Forelimb muscle (tissue), 1 donor: ENCODE measurements at regions not wholly inside any gene's neighbourhood (a gene's known extent, or its start where the extent isn't known, plus 50 kb on each side); places are given as distances from the start of the nearest gene placed in this dataset.
"Not testable (repeated sequence)": the region's sequence is repeated elsewhere in the genome, so short reads cannot be mapped to it uniquely, and the experiment has no call there.

Source experiments
- DNase-seq: peaks from one replicate; pipeline ENCODE4 v3.0.0-alpha.2; 2013; ENCODE audit warnings: low read depth

DNA sequence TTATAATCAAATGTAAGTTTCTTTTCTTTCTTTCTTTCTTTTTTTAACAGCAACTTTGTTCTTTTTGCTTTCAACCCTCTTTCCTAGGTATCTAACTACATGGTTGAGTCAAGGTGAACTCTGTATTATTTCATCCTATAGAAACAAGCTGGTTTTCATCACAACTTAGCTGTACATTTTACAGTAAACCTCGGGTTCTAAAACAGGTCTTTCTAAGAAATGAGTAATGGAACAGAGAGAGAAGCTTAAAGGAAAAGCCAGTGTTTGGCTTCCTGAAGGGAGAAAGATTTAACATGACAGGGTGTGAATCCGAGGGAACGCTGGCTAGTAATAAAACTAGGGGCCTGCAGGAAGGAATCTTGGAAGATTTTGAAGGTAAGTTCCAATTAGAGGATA lies 143.4 kb upstream of the ITGB1 start:
- no peak for DNase-seq

DNA sequence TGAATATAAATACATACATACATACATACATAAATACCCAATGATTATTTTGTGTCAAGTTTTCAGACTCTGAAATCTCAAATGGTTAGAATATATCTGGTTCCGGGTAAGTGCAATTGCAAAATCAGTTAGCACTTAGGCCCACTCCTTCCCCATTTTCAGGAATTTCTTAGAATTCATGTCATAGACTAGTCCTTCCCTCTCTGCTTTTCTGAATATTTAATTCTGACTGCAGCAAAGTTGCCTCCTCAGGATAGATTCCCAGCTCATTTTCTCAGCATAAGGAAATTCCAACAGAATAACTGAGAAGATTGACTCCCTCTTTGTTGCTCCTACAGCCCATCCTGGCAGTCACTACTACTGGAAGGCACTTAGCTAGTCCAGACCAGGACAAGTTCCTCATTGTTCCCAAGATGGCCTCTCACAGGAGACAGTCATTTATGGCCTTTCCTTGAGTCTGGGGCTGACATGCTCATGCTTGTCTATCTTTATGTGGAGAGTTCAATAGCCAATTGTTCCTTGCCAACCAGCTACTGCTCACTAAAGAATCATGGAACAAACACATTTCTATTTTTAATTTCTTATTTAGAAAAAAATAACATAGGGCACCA lies 142.9 kb upstream of the ITGB1 start:
- no peak for DNase-seq

DNA sequence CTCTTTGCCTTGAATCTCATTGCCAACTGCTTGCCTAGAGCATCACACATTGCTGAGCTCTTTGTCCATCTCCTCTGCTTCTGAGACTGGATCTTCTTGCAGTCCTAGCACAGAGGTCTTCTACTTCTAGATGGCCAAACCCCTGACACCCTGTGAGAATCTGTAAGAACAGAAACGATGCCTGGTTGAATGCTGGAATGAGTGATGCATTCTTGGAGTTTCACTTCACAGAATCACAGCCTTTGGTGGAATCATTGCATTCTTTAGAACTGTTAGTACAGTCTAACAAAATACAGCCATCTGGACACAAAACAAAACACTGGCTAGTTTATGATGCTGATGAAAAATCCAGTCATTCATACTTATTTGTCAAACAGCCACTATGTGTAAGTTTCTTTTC lies 141.7 kb upstream of the ITGB1 start:
- DNase-seq = no peak

DNA sequence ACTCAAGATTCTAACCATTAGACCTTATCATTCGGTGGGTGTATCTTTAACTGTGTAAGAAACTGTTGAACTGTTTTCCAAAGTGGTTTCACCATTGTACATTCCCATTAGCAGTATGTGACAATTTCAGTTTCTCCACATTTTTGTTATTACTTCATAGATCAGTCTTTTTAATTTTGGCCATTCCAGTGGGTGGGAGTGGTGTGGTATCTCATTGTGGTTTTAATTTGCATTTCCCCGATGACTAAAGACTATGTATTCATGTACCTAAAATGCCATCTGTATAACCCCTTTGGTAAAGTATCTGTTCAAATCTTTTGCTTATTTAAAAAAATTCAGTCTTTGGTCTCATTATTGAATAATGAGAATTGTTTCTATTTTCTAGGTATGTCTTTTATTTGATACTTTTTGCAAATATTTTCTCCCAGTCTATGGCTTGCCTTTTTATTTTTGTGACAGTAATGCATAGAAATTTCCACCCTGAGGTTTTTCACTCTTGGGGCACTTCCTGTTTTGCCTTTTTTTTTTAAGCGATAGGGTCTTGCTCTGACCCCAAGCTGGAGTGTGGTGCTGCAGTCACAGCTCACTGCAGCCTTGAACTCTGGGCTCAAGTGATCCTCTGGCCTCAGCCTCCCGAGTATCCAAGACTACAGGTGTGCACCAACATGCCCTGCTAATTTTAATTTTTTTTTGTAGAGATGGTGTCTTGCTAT lies 141.1 kb upstream of the ITGB1 start:
- DNase-seq = no peak

DNA sequence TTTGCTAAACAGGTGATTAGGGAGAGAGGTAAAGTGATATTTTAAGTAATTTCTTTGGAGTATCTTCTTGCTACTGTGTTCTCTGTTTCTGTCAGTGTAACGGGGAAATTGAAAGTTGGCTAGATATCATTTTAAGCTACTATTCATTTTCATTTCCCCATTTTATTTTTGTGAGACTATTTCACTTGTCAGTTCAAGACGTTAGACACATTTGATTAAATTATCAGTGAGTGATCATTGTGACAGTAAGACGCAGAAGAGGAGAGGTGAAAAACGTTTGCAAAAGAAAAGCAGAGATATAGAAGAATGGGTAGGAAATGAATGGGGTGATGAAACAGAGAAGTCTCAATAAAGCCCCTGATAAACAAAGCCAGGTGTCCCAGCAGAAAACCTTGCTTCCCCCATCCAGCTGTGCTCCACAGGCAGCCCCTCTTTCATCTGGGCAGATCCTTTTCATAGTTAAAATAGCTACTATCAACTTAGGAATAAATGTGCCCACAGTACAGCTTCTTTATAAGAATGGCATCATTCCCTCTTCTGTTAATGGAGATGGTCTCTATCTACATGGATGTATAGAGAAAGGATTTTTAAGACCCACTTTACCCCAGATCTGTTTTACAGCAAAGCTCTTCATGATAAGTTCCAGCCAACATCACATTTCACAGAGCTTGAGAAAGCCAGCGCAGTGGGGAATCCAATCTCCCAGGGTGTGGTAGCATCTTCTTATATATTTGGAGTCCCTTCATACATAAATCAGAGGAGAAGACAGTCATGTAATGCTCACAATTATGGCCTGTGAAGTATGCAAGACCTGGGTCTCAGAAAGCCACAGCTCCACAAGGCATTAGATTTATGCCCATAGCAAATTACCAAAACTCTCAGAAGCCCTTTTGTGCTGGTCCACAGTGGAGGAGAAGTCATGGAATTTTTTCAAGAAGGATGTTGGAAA lies 138.1 kb upstream of the ITGB1 start:
- DNase-seq = no peak

DNA sequence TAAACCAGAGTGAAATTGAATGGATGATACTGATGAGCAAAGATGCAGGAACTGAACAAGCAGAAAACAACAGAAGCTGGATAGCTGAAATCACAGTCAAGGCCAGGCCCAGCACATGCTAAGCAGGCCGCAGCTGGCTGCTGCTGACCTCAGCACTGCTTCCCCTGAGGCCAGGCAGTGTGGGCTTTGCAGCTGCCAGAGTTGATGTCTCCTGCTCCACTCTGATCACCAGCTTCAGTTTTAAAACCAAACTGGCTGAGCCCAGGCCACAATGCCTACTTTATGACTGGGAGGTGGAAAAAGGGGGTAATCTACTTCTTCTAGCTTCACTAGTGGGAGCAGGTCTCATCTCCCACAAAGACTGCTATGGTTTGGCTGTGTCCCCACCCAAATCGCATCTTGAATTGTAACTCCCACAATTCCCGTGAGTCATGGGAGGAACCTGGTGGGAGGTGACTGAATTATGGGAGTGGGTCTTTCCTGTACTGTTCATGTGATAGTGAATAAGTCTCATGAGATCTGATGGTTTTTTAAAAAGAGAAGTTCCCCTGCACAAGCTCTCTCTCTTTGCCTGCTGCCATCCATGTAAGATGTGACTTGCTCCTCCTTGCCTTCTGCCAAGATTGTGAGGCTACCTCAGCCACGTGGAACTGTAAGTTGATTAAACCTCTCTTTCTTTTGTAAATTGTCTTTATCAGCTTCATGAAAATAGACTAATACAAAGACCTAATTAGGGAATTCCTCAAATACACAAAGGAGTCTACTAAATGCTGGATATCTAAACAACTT lies 136.4 kb upstream of the ITGB1 start:
- no peak for DNase-seq

DNA sequence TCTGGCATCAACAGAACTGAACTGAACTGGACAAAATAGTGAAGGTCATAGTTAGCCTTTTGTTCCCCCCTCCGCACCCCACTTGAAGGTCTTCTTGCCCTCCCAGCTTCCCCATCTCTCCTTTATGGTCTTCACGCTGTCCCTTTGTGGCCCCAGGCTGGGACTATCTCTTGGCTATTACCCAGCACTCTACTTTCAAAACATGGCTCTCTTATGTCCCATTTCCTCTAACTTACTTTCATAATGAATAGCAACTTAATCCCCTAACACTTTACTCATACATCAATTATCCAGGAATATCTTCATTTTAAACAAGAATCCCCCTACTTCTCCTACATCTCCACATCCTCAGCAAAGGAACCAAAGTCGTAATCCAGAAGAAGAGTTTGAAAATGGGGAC lies 135.3 kb upstream of the ITGB1 start:
- DNase-seq = no peak

DNA sequence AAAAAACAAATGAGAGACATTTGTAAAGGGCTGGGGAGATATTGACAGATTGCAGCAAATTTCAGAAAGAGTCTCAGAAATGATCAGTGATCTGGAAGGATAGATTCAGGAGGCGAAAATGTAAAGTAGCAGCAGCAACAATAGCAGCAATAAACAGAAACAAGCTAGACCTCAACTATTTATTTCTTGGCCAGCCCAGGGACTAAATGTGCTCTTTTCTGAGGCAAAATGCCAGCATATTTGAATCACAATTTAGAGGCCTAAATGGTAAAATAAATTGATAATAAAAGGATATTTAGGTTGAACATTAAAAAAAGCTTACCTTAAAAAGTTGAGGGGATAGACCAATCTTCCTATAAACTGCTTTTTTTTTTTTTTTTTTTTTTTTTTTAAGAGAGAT lies 134.6 kb upstream of the ITGB1 start:
- no peak for DNase-seq

DNA sequence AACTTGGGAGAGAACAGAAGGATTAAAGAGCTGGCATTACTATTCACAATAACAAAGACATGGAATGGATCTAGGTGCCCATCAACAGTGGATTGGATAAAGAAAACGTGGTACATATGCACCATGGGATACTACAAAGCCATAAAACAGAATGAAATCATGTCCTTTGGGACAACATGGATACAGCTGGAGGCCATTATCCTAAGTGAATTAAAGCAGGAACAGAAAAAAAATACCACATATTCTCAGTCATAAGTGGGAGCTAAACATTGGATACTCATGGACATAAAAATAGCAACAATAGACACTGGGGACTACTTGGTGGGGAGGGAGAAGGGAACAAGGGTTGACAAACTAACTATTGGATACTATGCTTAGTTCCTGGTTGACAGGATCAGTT lies 133.2 kb upstream of the ITGB1 start:
- DNase-seq = no peak

DNA sequence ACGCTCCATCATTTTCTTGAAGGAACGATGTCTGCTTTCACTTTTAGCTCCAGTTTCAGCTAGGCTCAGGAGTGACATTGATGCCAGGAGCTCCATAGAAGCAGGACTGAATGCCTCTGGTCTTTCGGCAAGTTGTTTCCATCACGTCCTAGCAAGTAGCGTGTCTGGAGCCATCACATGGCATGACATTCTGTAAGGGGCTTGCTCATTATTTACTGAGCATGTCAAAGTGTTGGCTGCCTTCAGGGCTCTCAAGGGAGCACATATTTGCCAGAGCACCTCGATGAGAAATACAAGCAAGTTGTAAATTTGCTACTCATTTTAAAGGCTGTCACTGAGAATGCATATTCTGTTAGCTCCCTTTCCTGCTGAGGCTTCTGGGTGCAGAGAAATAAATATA lies 131.0 kb upstream of the ITGB1 start:
- no peak for DNase-seq

DNA sequence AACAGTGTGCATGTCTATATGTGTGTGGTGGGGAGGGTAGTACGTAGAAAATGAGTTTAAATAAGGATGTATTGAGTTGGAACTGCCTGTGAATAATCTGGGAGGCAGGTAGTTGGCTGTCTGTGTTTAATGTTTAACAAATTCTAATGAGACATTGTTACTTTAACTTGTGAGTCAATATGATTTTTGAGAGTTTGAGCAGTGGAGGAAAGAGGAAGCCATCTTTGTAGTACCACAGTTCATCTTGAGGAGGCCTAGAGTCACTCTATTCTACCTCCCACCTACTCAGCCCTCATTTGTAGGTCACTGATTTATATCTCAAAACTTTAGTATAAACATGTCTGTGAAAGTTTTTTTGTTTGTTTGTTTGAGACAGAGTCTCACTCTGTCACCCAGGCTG lies 129.9 kb upstream of the ITGB1 start:
- no peak for DNase-seq

DNA sequence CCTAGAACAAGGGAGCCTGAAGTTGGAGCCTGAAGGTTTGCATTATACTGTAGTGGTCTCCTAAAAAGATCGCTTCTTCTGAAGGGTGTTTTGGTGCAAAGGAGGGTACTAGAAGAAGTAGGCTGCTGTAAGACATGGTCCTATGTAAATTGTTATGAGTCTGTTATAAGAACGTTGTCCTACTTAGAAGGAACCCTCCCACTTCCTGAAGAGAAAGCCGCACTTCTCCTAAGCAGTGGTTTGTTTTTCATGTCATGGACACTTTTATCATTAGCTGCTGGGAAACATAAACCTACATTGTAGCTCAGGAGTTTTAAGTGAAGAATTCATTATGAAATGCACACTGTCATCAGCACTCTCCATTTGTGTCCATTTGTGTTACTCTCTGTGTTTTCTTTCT lies 129.1 kb upstream of the ITGB1 start:
- no peak for DNase-seq

DNA sequence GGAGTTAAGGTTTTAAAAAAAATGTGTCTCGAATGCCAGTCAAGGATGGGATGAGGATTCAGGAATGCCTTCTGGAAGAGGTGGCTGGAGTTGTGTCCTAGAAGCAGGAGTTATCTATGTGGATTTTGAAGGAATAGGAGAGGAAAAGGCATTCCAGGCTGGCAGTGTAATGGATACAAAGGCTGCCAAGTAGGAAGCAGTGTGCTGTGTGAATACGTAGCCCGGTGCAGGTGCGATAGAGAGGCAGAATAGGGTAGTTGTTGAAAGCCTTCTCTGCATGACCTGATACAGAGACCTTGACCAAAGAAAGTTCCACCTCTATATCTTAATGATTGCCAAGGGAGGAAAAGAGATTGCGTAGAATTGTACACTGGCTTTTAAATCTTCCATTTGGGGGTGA lies 128.1 kb upstream of the ITGB1 start:
- DNase-seq = no peak

DNA sequence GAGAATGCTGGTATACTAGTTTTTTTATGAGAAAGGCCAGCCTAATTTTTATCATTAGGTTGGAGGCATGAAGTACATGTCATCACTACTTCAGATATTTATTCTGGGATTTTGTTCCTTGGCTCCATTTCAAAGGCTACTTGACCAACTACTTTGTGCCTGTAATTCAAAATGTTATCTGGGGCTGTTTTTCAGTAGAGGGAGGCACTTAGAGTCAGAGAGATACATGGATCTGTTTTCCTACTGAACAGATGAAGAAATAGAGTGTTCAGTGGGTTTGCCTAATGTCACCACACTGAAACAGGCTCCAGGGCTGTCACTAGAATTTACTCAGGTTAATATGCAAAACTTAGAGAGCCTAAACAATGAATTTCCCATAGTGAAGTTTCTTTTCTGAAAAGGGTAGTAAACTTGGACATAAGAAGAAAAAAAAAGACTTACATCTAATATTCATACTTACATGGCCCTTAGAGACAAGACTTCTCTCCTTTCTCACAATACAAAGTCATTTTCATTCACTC lies 127.3 kb upstream of the ITGB1 start:
- no peak for DNase-seq

DNA sequence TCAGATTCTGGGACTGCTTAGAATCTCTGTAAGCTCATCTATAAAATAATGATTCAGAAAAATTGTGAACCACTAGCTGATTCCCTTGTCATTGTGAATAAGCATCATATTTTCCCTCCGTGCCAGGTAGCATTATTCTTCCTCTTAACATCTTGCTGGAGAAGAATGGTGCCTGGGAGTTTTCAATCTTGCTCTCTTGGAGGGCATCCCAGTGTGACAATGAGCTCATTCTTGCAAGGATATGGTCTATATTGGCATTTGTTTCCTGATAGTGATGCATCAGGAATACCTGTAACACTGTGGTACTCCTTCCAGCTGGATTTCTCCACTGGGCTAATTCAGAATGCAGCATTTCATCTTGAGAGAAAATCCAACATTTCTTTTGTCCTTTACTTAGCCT lies 126.4 kb upstream of the ITGB1 start:
- DNase-seq = no peak

DNA sequence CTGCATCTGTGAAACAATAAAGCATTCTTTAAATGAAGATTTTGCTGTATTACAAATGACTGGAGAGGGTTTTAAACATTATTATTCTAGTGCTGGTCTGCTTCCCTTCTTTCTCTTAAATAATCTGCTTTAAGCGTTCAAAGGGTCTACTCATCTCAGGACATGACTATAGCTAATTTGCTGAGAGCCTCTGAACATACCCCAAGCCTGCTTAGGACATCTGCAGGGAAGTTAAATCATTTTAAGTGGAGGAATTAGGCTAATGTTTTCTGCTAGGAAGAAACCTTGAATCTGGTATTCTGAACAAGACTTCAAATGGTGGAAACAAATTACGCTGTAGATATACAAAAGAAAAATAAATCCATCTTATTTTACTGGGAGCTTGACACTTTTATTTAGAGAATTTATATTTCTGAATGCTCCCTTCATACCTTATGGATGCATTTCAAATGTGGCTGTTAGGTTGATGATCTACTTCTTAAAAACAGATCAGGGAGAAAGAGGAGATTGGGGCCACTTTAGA lies 124.4 kb upstream of the ITGB1 start:
- DNase-seq = no peak

DNA sequence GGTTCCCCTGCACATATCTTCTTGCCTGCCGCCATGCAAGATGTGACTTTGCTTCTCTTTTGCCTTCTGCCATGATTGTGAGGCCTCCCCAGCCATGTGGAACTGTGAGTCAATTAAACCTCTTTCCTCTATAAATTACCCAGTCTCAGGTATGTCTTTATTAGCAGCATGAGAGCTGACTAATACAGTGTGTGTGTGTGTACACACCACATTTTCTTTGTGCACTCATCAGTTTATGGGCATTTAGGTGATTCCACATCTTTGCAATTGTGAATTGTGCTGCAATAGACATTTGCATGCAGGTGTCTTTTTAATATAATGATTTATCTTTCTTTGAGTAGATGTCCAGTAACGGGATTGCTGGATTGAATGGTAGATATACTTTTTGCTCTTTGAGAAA lies 122.4 kb upstream of the ITGB1 start:
- DNase-seq = not testable (repeated sequence)

DNA sequence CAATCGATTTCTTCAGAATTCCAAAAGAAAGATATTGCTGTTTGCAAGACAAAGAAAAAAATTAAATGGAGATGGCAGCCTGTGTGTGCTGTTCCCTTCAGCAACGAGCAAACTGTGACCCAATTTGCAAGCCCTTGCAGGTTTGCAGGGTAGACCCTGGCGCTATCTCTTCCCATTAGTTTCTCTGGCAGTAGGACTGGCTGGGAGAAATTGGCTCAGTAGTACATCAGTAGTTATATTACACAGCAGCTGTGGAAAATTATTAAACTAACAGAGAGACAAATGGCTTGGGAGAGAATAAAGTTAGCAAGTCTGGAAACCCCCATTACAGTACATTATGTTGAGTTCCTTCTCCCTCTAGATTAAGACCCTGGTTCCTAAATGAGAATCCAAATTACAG lies 116.4 kb upstream of the ITGB1 start:
- DNase-seq = no peak

DNA sequence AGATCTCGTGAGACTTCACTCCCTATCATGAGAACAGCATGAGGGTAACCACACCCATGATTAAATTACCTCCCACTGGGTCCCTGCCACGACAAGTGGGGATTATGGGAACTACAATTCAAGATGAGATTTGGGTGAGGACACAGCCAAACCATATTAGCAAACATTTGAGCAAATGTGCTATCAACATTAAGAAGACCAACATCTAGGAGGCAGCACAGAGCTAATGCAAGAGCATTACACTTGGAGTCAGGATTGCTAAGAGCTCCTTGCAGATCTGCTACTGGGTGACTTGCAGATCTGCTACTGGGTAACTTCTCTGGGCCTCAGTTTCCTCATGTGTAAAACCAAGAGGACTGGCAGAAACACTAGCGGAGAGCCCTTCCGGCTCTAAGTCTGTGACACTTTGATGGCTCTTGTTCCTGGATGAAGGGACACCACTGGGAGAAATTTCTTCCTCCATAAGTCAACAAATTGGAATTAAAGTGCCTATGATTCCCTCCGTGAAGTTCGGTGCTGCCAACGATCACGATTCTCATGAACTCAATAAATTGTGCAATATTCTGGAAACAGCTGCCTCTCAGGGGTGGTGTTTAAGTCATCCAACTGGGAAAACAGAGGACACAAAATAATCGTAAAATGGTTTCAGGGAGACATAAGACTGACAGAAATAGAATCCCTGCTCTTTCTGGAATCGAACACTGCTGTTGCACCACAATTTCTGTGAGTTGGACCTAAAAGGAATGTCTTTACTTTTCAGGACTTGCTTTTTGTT lies 115.8 kb upstream of the ITGB1 start:
- no peak for DNase-seq

DNA sequence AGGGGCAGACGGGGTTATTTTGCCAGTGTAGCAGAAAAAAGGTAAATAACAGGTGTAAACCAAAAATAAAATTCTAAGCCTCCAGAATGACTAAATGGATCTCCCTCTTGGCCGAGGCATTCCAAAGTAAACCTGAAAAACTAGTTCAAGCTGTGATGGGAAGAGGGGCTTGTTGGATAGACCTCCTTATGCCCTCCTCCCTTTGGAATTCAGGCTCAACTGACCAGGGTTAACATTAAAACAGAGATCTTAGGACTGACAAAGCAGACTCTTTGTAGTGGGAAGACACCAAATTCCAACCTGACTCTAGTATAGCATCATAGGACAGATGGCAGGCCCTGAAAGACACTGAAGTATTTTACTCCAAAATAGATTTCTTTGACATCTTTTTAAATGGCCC lies 113.8 kb upstream of the ITGB1 start:
- DNase-seq = no peak

DNA sequence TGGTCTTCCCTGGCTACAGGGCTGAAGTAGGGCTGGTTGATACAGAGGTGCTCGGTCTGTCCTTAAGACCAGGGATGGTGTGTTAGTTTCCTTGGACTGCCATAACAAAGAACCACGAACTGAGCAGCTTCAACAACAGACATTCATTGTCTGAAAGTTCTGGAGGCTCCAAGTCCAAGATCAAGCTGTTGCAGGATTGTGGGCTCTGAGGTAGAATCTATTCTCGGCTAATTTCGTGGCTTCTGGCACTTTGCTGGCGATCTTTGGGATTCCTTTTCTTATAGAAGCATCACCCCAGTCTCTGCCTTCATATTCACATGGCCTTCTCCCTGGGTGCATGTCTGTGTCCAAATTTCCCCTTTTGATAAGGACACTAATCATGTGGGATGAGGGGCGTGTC lies 112.1 kb upstream of the ITGB1 start:
- DNase-seq = no peak
